Kidney tubule cell (primary cell): ENCODE measurements at regions not wholly inside any gene's neighbourhood (a gene's known extent, or its start where the extent isn't known, plus 50 kb on each side); places are given as distances from the start of the nearest gene placed in this dataset.
"Not testable (repeated sequence)": the region's sequence is repeated elsewhere in the genome, so short reads cannot be mapped to it uniquely, and the experiment has no call there.

Source experiments
- DNase-seq: peaks from one replicate; pipeline ENCODE4 v3.0.0-alpha.2; 2018; ENCODE audit warnings: low spot score

GRCh38 chr4:12177416-12177815, 748.7 kb upstream of the HS3ST1 start:
- no peak for DNase-seq

GRCh38 chr4:12173496-12173895, 744.8 kb upstream of the HS3ST1 start:
- no peak for DNase-seq

DNA sequence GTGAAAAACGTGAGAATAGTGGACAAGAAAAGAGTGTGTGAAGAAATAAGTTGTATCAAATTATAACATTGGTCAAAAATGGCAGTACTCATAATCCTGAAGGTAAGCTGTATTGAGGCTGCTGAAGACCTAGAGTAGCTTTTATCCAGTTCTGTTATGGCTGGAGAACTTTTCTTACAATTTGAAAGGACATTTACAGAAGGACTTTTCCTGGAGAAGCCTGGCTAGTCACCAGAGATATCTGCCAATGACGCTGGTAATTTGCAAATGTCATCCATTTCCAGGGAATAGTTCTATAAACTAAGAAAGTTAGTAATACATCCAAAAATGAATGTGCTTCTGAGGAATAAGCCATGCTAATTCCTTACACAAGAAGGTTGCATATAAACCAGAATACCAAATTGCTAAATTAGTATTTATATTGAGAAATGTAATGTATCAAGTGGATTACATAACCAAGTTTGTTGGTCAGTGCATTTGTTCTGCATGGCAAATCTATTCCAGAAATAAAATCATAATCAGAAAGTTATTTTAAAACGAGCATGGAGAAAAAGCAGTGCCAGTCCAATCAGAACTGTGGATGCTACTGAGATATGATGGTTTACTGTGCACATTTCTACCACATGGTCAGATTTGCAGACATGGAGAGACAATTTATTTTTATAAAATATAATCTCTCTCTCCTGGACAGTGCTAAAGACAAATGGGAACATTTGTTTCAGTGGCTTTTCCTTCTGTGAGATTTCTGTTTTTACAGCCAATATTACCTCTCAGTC, 743.7 kb upstream of the HS3ST1 start:
- no peak for DNase-seq

DNA sequence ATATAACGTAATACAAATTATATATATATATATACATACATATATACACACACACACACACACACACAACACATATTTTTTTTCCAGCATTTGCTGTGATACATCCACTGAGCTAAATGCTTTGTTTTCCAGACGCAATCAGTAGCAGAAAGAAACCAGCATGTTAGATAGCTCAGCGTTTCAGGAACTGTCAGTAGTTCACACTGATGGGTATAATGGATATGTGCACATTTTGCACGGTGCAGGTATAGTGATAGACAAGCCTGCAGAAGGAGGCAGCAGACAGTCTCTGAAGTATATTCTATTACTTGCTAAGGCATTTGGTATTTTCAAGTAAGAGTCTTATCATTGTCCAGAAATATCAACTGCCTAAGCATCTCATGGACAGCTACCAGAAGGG, 741.6 kb upstream of the HS3ST1 start:
- no peak for DNase-seq

GRCh38 chr4:12165616-12166015, 736.9 kb upstream of the HS3ST1 start:
- DNase-seq: no peak

- DNase-seq: no peak
Observed at GRCh38 chr4:12146339-12146738, 717.6 kb upstream of the HS3ST1 start.

DNA sequence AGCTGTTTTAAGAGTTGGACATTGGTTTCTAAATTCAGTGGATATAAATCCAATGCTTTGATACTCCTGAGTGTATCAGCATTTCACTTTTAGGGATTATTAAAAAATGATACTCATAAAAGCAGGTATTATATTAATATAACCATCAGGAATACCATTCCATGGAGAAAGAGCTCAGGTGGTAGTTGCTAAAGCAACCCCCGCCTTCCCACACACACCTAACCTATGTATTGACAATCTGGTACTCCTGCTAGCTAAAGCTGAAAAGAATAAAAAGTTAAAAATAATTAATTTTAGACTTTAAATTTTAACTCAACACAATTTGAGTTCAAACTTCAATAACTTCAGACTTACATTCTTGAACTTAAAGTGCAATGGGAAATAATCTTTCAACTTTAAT, 717.1 kb upstream of the HS3ST1 start:
- no peak for DNase-seq

- no peak for DNase-seq
Observed at GRCh38 chr4:12145106-12145505, 716.4 kb upstream of the HS3ST1 start.

DNA sequence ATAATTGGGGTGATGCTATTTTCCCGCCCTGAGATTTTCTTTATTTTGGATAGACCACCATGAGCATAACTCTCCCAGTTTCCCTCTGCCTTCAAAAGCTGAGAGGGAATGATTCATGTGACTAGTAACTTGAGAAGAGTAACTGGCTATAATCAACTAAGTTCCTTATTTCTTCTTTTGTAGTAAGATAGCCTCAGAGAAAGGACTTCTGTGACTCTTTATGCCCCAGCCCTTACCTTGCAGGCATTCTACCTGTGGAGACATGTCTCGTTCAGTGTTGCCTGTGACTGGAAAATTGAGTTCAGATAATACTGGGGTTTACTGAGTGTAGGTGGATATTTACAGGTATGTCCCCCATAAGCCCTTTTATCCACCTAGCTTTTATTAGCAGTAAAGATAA, 715.4 kb upstream of the HS3ST1 start:
- DNase-seq: no peak

DNA sequence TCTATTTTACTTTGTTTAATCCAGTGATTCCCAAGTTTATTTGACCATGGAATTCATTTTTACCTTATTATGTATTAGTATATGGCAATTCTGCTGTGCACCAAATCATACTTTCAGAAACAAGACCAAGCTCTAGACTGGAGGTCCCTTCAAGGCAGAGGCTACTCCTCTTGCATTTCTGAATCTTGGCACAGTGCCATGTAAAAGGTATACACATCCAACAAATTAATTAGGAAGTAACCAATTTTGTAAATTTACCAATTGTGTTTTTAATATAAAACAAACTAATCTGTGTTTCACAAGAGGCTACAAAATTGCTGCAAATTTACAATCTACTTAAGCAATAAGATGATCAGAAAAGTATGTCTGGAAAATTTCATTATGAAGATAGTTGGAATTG, 712.2 kb upstream of the HS3ST1 start:
- DNase-seq: no peak

GRCh38 chr4:12139296-12139695, 710.6 kb upstream of the HS3ST1 start:
- DNase-seq: no peak

GRCh38 chr4:12138488-12138887, 709.8 kb upstream of the HS3ST1 start:
- no peak for DNase-seq

- DNase-seq: no peak
Observed at GRCh38 chr4:12137575-12137974, 708.9 kb upstream of the HS3ST1 start.

- DNase-seq: no peak
Observed at GRCh38 chr4:12126474-12126873, 697.8 kb upstream of the HS3ST1 start.

DNA sequence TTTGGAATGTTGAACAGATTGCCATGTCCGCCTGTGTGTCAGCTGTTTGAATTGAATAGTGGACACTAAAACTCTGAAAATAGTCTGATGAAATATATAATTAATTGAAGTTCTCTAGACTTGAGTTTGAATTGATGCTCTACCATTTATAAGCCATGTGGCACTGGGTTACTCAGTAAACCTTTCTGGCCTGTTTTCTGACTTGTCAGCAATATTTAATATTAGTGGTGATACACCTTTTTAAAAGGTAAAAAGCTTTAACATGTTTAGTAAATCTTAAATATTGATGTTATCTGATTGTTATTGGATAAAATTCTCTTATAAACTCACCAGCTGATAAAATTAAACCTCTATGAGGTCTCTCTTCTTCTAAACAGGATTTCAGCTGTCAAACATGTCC, 695.4 kb upstream of the HS3ST1 start:
- DNase-seq: no peak

- DNase-seq: no peak
Observed at GRCh38 chr4:12123707-12124106, 695.0 kb upstream of the HS3ST1 start.

DNA sequence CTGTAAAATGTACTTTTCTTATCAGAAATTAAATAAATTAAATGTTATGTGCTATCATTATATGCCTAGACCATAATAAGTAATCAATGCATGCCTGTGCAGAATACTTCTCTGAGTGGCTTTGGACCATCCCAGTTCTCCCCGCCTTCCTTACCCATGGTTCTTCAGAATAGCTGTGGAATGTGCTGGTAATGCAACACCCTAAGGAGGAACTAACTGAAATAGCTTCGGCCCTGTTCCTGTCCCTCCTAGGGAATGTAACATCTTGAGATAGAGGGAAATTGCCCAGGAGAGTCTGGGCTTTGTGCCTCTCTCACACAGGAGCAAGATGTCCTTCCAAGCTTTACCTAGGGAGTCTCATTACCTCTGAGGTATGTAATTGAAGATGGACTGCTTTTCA, 693.6 kb upstream of the HS3ST1 start:
- DNase-seq: no peak

- DNase-seq: no peak
Observed at GRCh38 chr4:12120968-12121367, 692.3 kb upstream of the HS3ST1 start.

- DNase-seq: no peak
Observed at GRCh38 chr4:12118651-12119213, 690.0 kb upstream of the HS3ST1 start.

DNA sequence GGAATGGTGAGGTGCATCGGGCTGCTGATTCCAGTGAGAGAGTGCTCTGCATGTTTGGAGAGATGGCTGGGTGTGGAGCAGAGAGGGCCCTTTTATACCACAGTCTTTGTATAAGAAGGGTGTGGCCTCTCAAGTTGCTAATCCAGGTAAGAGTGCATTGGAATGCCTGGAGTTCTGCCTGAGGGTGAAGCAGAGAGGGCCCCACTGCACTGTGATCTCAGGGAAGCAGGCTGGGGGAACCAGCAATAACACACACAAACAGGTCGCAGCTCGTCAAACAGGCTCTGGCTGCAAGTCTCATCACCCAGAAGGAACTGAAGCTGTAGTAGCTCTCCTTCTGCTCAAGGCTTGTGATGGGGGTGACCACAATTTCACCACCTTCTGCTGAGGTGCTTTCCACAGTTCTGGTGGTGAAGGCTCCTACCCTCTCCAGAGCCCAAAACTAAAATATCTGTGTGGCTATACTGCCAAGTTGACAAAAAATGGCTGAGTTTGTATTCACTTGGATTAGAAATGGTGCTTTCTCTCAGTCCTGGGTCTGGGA, 687.4 kb upstream of the HS3ST1 start:
- no peak for DNase-seq

DNA sequence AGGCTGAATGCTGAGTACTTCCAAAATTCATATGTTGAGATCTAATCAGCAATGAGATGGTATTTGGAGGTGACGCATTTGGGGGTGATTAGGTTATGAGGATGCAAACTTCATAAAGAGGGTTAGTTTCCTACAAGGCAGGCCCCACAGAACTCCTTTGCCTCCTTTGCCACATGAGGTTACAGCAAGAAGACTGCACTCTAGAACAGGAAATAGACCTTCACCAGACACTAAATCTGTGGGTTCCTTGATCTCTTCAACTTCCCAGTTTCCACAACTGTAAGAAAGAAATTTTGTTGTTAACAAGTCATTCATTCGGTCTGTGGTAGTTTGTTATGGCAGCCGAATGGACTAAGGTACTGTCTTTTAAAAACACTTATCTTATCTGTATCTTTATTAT, 681.9 kb upstream of the HS3ST1 start:
- DNase-seq: no peak

GRCh38 chr4:12109056-12109455, 680.4 kb upstream of the HS3ST1 start:
- not testable (repeated sequence) for DNase-seq

GRCh38 chr4:12105519-12105918, 676.8 kb upstream of the HS3ST1 start:
- DNase-seq: no peak

DNA sequence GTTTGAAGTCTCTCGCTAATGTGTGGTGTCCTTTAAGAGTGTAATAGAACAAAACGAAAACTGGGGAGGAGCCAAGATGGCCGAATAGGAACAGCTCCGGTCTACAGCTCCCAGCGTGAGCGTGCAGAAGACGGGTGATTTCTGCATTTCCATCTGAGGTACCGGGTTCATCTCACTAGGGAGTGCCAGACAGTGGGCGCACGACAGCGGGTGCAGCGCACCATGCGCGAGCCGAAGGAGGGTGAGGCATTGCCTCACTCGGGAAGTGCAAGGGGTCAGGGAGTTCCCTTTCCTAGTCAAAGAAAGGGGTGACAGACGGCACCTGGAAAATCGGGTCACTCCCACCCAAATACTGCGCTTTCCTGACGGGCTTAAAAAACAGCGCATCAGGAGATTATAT, 661.2 kb upstream of the HS3ST1 start:
- DNase-seq: not testable (repeated sequence)
